ENCODE measurements at regions not wholly inside any gene's neighbourhood (a gene's known extent, or its start where the extent isn't known, plus 50 kb on each side); places are given as distances from the start of the nearest gene placed in this dataset.
A peak's percentile ranks its signal among the peaks of the same experiment; 100 is the strongest.
"Not testable (repeated sequence)": the region's sequence is repeated elsewhere in the genome, so short reads cannot be mapped to it uniquely, and the experiment has no call there.

DNA sequence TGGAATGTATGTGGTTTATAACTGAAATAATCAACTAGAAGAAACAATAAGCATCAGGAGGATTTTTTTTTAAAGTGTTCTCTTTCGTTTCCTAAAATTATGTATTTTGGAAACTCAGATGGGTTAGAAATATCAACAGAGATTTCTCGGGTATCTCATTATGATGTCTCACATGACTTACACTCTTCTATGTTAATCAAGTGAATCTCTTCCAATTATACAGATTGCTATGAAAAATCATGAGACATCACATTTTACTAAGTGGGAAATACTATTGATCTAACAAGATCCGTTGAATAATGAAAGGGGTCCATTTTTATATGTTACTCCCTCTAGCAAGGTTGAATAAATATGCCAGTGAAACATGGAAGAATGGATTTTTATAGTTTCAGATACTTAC is 54.7 kb upstream of the NRIP1 start:
- DNase-seq, result no peak

DNA sequence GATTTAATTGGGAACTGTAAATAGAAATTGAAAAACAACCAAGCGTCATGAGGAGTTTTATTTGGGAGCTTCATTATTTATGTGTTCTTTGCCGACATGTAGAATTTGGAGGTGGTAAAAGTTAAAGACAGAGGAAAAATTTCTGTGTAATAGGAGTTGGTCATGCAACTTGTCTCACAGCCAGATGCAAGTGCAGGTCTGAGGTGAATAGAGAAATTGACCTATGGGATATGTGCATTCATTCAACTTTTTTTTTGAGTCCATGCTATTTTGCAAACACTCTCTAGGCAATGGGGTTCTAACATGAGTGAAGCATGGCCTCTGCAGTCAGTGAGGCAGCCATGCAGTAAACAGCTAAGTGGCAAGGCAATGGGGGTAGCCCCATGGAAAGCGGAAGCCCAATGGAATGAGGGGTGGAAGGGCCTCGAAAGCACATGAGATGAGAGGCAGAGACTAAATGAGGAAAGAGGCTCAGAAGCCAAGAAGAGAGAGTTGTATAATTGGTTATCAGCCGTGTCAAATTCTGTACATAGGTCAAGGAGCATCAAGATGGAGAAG is 56.4 kb upstream of the NRIP1 start:
- peak in 2 of 56 donors; percentile 5 to 7 for DNase-seq

DNA sequence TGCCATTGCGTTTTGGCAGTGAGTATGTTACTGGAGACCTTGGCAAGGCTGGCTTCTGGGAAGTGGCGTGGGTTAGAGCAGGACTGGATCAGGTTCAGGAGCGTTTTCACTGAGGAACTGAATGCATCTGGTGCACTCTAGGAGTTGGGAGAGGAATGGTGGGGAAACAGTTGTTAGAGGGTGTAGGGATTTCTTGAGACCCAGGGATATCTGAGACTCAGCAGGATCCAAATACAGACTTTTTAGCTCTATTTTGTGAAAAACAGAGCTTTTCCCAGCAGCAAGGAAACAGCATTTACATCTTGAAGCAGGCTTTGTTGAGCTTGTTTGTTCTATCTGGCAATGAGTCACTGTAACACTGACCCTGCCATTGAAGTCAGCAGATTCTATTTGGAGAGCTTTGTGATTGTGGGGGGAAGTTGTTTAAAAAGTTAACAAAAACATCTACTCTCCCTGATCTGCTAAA is 56.9 kb upstream of the NRIP1 start:
- peak in 8 of 56 donors; percentile 4 to 40 (median 18) for DNase-seq

DNA sequence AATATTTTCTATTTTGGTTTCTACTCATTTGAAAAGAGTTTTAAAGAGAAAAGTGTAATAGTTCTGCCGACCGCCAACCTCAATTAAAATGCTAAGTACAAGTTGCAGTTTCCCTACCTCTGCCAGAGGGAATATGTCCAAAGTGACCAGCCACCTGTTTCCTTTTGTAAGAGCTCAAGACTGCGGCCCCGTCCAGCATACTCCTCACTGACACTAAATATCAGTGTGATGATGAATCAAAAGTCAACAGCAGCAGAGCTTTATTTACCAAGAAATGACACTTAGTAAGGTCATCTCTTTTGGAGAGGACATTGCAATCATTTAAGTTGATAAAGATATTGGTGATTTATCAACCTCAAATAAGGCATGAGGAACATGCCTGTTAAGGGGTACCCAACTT is 57.4 kb upstream of the NRIP1 start:
- no peak for DNase-seq

DNA sequence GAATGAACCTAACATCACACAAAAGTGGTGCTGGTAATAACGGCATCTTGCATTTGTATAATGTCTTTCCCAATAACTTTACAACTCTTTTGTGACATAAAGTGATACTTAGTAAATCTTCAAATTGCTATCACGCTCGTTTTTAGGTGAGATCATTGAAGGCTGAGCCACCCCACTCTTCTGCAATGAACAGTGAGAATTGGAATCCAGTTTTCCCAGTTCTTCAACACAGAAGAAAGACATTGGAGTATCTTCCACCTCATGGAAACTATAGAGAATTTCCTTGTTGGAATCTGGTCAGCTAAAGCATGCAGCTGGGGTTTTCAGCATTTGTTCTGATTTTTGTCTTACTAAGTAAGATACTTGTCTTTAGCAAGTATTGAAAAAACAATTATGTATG is 59.9 kb upstream of the NRIP1 start:
- no peak for DNase-seq

DNA sequence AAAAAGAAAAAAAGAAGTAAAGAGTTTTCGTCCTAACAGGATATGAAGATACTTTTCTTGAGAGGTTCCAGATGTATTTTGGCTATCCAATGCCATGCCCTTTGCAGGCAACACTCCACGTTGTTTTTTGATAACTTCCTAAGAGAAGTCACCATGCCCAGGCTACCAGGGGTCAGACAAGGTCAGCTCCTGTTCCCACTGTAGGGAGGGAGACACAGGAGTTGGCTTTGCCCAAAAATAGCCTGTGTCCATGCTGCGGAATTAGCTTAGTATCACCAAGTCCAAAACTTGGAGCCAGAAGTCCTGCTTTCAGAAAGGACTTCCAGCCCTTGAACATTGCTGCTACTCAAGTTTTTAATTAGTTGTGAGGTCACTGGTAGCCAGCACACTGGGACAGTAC is 62.1 kb upstream of the NRIP1 start:
- no peak for DNase-seq

DNA sequence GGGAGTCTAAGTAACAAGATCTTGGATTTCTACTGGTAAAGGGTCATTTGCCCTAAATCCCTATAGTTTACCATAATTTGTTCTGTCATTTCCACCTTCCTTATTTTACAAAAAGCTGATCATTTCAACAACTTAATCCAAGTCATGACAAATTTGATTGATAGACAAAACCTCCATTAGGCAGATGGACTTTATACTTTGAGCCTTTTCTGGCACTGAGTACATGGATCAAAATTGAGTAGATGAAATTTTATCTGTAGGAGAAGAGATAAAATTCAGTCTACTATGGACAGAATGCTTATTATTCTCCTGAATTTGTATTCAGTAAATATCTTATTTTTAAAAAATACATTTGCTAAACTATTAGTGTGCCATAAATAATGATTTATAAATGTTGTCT is 62.6 kb upstream of the NRIP1 start:
- no peak for DNase-seq

DNA sequence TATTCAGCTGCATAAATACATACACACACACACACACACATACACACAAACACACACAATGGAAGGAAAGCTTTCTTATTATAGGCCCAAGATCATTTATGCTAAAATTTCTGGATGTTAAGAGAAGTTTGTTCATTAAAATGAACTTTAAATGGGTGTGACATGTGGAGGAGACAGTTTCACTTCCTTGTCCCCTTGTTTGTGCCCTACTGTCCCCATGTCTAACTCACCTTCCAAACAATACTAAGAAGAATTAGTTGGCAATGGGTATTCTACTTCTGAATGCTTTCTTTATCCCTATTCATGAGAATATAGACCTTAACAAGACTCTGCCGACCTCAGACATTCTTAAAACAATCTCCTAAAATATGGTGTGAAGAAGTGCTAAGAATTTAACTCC is 63.5 kb upstream of the NRIP1 start:
- DNase-seq, result no peak

DNA sequence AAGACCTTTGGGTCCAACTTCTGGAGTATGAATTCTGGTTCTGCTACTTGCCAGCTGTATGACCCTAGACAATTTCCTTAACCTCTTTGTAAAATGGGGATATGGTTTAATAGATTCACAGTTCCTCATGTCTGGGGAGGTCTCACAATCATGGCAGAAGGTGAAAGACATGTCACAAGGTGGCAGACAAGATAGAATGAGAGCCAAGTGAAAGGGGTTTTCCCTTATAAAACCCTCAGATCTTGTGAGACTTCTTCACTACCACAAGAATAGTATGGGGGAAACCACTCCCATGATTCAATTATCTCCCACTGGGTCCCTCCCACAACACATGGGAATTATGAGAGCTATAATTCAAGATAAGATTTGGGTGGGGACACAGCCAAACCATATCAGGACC is 63.9 kb upstream of the NRIP1 start:
- DNase-seq, result not testable (repeated sequence)

DNA sequence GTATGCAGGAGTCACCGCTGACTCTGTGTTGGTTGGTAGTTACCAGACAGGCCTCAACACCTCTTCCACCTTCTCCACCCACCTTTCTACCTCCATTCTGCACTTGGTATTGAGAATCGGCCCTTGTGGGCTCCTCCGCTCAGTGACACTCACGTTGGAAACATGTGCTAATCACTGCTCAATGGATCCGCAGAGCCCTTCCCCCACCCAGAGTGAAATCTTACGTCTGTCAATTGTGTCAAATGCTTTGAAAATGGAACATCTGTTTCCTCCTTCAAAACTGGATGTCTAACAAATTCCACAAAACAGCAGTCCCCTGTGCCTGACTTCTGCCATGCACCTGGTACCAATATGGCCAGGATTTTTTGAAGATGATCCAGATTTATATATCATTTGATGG is 65.5 kb upstream of the NRIP1 start:
- no peak for DNase-seq

DNA sequence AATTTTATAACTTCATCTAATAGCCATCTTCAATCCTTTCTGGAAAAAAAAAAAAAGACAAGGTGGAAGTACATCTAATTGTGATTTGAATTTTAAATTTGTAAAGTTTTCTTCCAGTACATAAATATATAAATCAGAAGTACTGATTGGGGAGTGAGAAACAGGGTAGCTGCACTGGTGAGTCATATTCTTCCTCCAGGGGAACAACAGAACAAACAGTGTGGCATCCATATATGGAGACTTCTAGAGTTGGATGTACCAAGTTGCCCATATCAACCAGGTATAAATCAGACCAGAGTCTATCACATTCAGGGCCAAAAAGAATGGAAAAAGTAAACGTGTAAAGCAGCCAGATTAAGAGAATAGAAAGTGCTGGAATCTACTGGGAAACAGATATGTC is 66.0 kb upstream of the NRIP1 start:
- no peak for DNase-seq

DNA sequence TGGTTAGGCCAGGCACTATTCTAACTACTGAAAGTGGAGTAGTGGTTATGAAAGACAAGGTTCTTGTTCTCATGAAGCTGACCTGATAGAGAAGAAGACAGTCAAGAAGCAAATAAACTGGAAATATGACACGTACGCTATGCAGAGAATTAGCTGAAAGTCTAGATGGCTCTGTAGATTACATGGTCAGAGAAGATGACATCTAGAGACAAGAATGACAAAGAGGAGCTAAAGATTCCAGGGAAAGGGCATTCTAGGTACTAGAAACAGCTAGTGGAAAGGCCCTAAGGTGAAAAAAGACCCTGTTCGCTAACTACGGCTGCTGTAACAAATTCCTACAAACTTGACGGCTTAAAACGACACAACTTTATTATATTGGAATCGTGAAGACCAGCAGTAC is 68.0 kb upstream of the NRIP1 start:
- DNase-seq, result no peak

DNA sequence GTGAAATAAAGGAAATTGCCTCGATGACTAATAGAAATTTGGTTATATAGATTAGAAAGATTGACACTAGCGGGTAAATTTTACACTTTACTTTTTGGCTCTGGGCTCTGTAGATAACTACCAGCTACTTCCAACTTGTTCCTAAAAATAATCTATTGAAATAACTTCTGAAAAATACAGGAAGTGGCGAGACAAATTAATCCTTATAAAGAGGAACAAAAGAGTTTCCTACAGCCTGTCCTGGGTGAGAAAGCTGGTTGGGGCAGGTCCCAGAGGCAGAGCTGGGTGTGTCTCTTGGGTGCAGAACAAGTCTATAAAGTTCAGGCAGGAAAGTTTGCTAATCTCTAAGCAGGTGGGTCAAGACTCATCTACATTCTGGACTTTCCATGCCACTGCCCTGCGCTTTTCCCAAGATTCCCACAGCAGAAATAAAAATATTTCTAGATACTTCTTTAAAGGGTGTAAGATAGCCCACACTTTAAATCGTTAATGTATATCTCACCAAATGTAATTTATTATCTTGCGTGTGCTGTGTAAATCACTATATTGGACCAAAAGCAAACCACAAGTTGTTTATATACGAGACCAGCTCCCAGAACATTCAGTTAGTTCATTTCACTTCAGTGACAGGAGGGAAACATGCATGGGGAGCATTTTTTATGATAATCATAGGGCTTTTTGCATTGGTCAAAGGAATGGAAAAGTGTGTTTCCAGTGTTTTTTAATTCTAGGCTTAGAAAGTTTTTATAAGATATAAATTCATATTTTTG is 70.1 kb upstream of the NRIP1 start:
- no peak for DNase-seq

DNA sequence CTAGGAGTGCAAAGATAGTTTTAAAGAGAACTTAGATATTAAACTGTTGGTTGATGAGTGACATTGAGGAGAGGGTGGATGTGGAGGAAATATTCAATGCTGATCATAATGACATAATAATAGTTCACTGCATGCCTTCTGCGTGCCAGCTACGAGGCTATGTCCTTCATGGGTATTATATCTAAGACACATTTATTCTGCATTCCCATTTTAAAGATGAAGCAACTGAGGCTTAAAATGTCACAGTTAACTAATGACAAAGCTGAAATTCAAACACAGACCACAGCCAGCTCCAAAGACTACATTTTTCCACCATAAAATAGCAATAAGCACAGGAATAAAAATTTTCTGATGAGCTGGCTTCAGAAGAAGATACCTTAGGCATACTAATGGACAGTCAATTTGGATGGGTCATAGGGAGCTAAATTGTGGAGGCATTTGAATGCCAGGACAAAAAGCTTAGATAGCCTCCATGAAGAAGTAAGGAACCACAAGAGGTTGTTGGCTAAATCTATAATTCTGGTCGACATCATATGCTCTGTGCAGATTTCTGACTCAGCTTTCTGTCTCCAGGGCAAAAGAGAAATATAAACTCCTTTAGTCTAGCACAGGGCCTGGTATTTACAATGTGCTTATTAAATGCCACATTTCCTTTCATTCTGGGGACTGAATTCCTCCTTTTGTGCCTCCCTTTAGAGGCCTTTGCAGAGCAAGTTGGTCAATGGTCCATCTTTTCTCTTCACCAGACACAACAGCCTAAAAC is 71.2 kb upstream of the NRIP1 start:
- no peak for DNase-seq

DNA sequence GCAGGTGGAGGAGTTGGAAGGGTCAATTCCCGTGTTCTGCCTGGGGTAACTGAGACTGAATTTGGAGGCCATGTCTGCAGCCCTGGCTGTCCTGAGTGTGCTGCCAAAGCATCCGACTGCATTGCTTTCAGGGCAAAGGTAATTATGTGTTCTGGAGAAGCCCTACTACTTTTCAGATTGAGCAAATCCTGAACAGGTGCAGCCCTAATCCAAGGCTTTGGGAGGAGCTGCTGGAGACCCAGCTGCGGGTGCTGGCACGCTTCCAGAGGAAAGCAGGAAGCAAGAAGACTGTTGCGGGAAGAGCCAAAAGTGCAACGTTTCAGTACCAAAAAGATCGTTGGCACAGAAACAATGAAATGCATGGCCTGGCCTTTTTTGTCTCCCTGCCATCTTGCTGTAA is 73.7 kb upstream of the NRIP1 start:
- DNase-seq, result peak in 3 of 56 donors; percentile 1 to 8 (median 6)

DNA sequence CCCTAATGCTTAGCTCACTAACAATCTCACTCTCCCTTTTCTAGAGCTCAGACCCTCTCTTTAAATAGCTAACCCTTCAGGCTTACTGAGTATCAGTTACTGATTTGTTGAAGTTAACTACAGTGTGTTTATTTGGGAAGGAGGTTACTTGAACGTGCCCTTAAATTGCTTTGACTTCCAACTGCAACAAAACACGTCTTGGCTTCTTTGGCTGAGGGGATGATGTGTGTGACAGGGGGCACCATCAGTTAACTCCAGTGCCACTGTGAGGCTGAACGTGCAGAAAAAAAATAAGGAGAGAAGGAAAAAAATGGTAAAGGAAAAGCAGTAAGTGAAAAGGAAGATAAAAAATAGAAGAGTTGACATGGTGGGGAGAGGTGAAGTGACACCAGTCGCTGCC is 75.1 kb upstream of the NRIP1 start:
- DNase-seq, result no peak

DNA sequence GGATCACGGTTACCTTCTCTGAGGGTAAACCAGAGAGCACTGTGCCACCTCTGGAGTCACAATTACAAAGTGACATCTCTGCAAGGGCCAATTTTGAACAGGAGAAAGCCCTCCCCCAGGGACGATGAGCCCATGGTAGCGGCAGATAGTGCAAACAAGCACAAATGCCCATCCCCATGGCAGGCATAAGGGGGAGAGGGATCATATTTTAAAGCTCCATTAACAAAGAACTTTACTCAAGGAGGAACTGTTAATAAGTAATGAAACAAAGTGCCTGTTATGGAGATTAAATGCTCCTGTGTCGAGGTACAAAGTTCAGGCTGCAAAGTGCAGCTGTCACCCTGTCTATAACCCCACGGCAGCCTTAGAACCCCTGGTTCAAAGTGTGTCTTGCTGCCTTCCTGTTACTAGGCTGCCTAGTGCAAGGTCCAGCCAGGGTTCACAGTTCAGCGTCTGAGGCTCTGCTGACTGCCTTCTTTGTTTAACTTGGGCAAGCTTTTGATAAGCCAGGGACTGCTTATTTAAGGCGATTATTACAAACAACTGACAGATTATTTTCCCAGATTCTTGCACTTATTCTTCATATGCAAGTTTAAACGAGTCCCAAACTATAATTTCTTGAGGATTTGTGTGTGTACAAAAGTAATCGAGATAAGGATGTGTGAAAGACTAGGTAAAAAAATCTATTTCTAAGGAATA is 75.7 kb upstream of the NRIP1 start:
- DNase-seq, result no peak

DNA sequence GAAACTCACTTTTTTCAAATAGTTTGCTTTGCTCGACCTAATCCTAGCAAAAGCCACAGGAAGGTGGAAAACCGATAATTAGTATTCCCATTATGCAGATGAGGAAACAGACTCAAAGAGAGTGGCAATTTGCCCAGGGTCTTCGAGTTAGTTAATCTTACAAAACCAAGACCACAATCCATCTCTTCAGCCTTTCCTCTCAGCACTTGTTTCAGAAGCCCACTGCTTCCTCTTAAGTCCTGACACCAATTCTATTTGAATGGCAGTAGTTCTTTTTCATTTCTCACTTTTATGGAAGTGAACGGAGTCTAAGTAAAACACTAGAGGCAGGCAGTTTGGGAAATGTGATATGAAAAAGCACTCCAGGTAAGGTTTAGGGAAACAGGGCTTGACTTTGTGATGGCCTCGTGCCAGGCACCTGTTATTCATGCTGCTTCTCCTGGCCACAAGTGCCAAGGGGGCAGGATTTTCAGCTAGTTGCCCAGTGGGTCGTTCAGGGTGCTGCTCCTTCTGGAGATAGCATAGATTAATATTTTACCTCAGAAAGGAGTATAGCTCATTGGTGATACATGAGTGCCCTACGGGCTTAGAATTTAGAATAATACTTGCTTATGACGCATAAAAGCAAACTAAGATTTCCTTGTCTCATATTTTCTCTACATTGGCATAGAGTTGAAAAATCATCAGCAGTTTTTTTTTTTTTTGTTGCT is 76.6 kb upstream of the NRIP1 start:
- DNase-seq, result no peak

DNA sequence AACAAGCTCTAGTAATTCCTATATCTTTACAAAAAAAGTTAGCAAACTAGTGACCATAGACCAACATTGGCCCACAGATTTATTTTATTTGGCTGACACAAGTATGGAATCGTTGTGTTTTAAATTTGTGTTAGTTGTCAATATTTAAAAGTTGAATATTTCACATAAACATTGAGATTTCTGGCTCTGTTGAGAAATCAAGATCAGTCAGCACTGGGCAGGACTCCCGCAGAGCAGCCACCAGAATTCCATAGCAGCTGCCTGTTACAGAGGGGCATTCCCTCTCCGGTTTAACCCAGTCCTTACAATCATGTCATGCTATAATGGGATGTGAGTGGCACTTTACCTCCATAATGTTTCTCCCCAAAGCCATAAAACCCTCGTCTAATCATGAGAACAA is 79.2 kb upstream of the NRIP1 start:
- no peak for DNase-seq

DNA sequence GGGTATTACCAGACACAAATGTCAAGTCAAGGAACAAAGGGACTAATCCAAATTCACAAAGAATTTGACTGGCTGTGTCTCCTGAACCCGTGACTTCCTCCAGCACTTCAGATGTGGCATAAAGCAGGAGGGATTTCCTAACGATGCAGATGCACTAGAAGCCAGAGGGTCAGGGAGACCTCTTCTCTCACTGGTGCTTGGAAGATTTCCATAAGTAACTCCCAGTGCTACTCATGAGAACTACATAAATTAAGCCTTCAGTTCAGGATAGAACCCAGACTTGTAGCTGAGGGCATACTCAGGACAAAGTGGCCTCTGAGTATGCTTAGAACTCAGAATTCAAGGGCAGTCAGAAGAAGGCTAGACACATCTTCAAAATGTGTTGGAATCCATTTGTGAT is 83.6 kb upstream of the NRIP1 start:
- no peak for DNase-seq

DNA sequence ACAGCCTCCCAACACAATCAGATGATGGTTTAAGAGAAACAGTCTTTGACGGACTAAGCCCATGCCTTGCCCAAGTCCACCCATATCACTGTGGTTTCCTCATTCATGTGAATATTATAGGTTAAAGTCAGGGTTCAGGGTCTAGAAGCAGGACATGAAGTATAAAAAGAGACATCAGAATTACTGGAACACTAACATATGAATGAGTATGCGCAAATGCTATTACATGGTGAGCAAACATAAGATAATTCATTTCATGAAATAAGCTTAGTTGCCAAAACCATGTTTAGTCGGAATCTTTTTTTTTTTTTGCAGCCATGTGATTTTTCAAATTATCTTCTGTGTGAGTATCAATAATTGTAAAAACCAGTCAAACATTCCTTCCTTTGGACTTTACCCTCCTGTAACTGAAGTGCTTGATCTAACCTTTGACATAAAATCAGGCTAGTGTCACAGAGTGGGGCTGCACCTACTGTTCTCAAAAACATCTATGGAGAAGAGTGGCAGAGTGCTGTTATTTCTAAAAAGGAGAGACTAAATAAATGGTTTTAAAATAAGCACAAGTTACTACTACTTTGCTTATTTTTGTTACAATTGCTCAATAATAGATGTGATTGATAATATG is 84.9 kb upstream of the NRIP1 start:
- DNase-seq, result no peak
